ENCODE measurements at regions not wholly inside any gene's neighbourhood (a gene's known extent, or its start where the extent isn't known, plus 50 kb on each side); places are given as distances from the start of the nearest gene placed in this dataset.

- TF ChIP-seq, protein P1, sequence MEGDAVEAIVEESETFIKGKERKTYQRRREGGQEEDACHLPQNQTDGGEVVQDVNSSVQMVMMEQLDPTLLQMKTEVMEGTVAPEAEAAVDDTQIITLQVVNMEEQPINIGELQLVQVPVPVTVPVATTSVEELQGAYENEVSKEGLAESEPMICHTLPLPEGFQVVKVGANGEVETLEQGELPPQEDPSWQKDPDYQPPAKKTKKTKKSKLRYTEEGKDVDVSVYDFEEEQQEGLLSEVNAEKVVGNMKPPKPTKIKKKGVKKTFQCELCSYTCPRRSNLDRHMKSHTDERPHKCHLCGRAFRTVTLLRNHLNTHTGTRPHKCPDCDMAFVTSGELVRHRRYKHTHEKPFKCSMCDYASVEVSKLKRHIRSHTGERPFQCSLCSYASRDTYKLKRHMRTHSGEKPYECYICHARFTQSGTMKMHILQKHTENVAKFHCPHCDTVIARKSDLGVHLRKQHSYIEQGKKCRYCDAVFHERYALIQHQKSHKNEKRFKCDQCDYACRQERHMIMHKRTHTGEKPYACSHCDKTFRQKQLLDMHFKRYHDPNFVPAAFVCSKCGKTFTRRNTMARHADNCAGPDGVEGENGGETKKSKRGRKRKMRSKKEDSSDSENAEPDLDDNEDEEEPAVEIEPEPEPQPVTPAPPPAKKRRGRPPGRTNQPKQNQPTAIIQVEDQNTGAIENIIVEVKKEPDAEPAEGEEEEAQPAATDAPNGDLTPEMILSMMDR (conservative IDR thresholded peaks at IDR 0.05; ENCODE audit: low read depth, low read length): no peak
Measured at GRCh38 chr2:158006961-158007719, 94.5 kb upstream of the UPP2 start.

DNA sequence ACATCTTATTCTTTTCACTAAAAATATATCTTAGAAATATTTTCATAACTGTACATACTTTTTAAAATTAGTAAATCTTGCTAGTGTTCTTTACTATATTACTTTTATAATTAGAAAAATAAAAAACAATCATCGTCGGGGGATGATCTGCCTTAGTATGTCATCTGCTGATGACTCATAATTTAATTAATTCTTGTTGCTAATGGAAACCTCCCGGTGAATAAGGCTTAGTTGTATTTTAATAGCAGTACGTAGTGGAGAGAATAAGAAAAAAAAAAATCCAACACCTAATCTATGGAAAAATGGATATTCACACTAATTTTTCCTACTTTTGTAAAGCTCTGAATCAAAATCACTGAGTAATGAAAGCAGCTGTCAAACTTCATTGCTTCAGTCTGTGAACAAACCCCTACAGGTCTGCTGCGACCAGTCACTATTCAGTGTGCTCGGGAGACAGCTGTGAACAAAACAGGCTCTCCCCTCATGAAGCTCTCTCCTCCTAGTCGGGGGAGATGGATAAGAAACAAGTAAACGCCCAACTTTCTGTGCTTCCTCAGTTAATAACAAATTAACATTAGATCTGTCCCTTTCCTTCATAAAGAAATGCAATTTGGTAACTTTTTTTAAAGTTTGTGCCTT is 97.4 kb upstream of the UPP2 start:
- no peak overlapping the region for H3K27ac ChIP-seq
- H2AFZ ChIP-seq (ENCODE audit: low read depth): no peak overlapping the region
- no peak overlapping the region for H3K4me3 ChIP-seq (IDR thresholded peaks at IDR 0.05; ENCODE audit: insufficient read depth, low read depth, low read length)
- no peak overlapping the region for H3K9ac ChIP-seq
- H3K4me1 ChIP-seq (ENCODE audit: low read depth, poor library complexity, severe bottlenecking): no peaks in the 10 kb centered on the region
- H3K36me3 ChIP-seq (ENCODE audit: insufficient read depth): no peaks in the 10 kb centered on the region
- TF ChIP-seq, protein P1 (conservative IDR thresholded peaks at IDR 0.05; ENCODE audit: low read depth, low read length): no peak
- H3K79me2 ChIP-seq (ENCODE audit: insufficient read depth, low read depth): no peaks in the 10 kb centered on the region
- no peaks in the 10 kb centered on the region for H3K27me3 ChIP-seq (ENCODE audit: insufficient read depth, low read depth)
- no peaks in the 10 kb centered on the region for H4K20me1 ChIP-seq (ENCODE audit: insufficient read depth)
- H3K4me2 ChIP-seq: no peak overlapping the region

More at GRCh38 chr2:158006961-158007719, 94.5 kb upstream of the UPP2 start:
- no peaks in the 10 kb centered on the region for H3K4me1 ChIP-seq (ENCODE audit: low read depth, poor library complexity, severe bottlenecking)
- no peak overlapping the region for H3K4me2 ChIP-seq
- no peaks in the 10 kb centered on the region for H3K79me2 ChIP-seq (ENCODE audit: insufficient read depth, low read depth)
- H3K36me3 ChIP-seq (ENCODE audit: insufficient read depth): no peaks in the 10 kb centered on the region
- no peaks in the 10 kb centered on the region for H4K20me1 ChIP-seq (ENCODE audit: insufficient read depth)
- H3K27me3 ChIP-seq (ENCODE audit: insufficient read depth, low read depth): no peaks in the 10 kb centered on the region
- no peak overlapping the region for H2AFZ ChIP-seq (ENCODE audit: low read depth)
- no peak overlapping the region for H3K27ac ChIP-seq
- no peak overlapping the region for H3K9ac ChIP-seq
- no peak overlapping the region for H3K4me3 ChIP-seq (IDR thresholded peaks at IDR 0.05; ENCODE audit: insufficient read depth, low read depth, low read length)

GRCh38 chr2:158002079-158002478 is 99.6 kb upstream of the UPP2 start:
- Histone ChIP-seq H3K79me2 (ENCODE audit: insufficient read depth, low read depth) (no peaks in the 10 kb centered on the region), H3K4me1 (ENCODE audit: low read depth, poor library complexity, severe bottlenecking) (no peaks in the 10 kb centered on the region), H3K4me3 (IDR thresholded peaks at IDR 0.05; ENCODE audit: insufficient read depth, low read depth, low read length) (no peak overlapping the region), H2AFZ (ENCODE audit: low read depth) (no peak overlapping the region), H3K4me2 (no peak overlapping the region), H3K27me3 (ENCODE audit: insufficient read depth, low read depth) (no peaks in the 10 kb centered on the region), H4K20me1 (ENCODE audit: insufficient read depth) (no peaks in the 10 kb centered on the region), H3K9ac (no peak overlapping the region), H3K36me3 (ENCODE audit: insufficient read depth) (no peaks in the 10 kb centered on the region), H3K27ac (no peak overlapping the region)
- TF ChIP-seq, protein P1 (conservative IDR thresholded peaks at IDR 0.05; ENCODE audit: low read depth, low read length): no peak

GRCh38 chr2:157996799-157997198 is 104.9 kb upstream of the UPP2 start:
- no peak overlapping the region for H2AFZ ChIP-seq (ENCODE audit: low read depth)
- H3K4me1 ChIP-seq (ENCODE audit: low read depth, poor library complexity, severe bottlenecking): no peaks in the 10 kb centered on the region
- TF ChIP-seq, protein P1 (conservative IDR thresholded peaks at IDR 0.05; ENCODE audit: low read depth, low read length): no peak
- no peaks in the 10 kb centered on the region for H4K20me1 ChIP-seq (ENCODE audit: insufficient read depth)
- no peak overlapping the region for H3K4me2 ChIP-seq
- no peaks in the 10 kb centered on the region for H3K36me3 ChIP-seq (ENCODE audit: insufficient read depth)
- no peaks in the 10 kb centered on the region for H3K79me2 ChIP-seq (ENCODE audit: insufficient read depth, low read depth)
- H3K4me3 ChIP-seq (IDR thresholded peaks at IDR 0.05; ENCODE audit: insufficient read depth, low read depth, low read length): no peak overlapping the region
- H3K27me3 ChIP-seq (ENCODE audit: insufficient read depth, low read depth): no peaks in the 10 kb centered on the region
- H3K9ac ChIP-seq: no peak overlapping the region
- H3K27ac ChIP-seq: no peak overlapping the region
